ENCODE measurements at regions not wholly inside any gene's neighbourhood (a gene's known extent, or its start where the extent isn't known, plus 50 kb on each side); places are given as distances from the start of the nearest gene placed in this dataset.

GRCh38 chr5:160970605-160971191 is 118.7 kb upstream of the ATP10B start:
- H3K9me3 ChIP-seq = no peaks in the 10 kb centered on the region
- H3K27ac ChIP-seq = no peak overlapping the region
- TF ChIP-seq POLR2A (IDR thresholded peaks at IDR 0.05) (no peak), CTCF (IDR thresholded peaks at IDR 0.05) (no peak)

GRCh38 chr5:160969645-160970044 is 117.6 kb upstream of the ATP10B start:
- no peak for DNase-seq
- Histone ChIP-seq H3K27ac (no peak overlapping the region), H3K36me3 (no peaks in the 10 kb centered on the region), H3K9me3 (no peaks in the 10 kb centered on the region), H3K4me1 (no peaks in the 10 kb centered on the region), H3K4me3 (replicated peaks in 1 of 3) (no peak overlapping the region), H3K27me3 (no peaks in the 10 kb centered on the region)
- no peak for TF ChIP-seq CTCF (IDR thresholded peaks at IDR 0.05)
- no peak for TF ChIP-seq POLR2A (IDR thresholded peaks at IDR 0.05)
- intact Hi-C loops (cut with DNase I) = no loop called here

More at GRCh38 chr5:160970605-160971191, 118.7 kb upstream of the ATP10B start:
- intact Hi-C loops (cut with DNase I) = no loop called here
- Histone ChIP-seq H3K36me3 (no peaks in the 10 kb centered on the region), H3K4me1 (no peaks in the 10 kb centered on the region), H3K4me3 (replicated peaks in 1 of 3) (no peak overlapping the region), H3K27me3 (no peaks in the 10 kb centered on the region)
- 72 to 77% methylated on average over 1 of the region's 1 CpG for WGBS, 2 donors
- DNase-seq = no peak

DNA sequence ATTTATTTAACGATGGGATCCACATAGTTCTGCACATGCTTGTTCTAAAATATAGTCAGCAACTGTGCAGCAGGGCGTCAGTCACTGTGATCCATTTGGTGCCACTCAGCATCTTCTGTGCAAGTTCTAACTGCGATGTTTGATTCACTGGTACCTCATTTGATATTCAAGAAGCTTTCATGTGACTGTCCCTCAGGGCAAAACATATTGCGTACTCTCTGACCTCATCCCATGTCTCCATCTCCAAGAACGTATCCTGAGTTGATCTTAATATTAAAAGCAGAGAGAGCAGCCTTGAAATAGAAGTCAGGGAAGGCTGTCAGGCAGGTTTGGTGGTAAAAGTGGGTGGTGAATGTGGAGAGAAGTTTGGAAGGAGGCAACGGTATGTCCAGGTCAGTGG is 116.5 kb upstream of the ATP10B start:
- Histone ChIP-seq H3K9me3 (no peaks in the 10 kb centered on the region), H3K27ac (no peak overlapping the region), H3K4me3 (replicated peaks in 1 of 3) (no peak overlapping the region), H3K27me3 (no peaks in the 10 kb centered on the region), H3K36me3 (no peaks in the 10 kb centered on the region), H3K4me1 (no peaks in the 10 kb centered on the region)
- no peak for TF ChIP-seq CTCF (IDR thresholded peaks at IDR 0.05)
- TF ChIP-seq POLR2A (IDR thresholded peaks at IDR 0.05) = no peak
- intact Hi-C loops (cut with DNase I) = no loop called here
- WGBS, 2 donors = 87 to 88% methylated on average over 6 of the region's 6 CpGs
- no peak for DNase-seq

GRCh38 chr5:160966921-160967320 is 114.9 kb upstream of the ATP10B start:
- no peaks in the 10 kb centered on the region for H3K36me3 ChIP-seq
- H3K27me3 ChIP-seq = no peaks in the 10 kb centered on the region
- no peak overlapping the region for H3K27ac ChIP-seq
- no peaks in the 10 kb centered on the region for H3K4me1 ChIP-seq
- TF ChIP-seq CTCF (IDR thresholded peaks at IDR 0.05) = no peak
- TF ChIP-seq POLR2A (IDR thresholded peaks at IDR 0.05) = no peak
- WGBS, 2 donors = 73 to 86% methylated on average over 2 of the region's 2 CpGs
- H3K9me3 ChIP-seq = no peaks in the 10 kb centered on the region
- DNase-seq = no peak
- intact Hi-C loops (cut with DNase I) = no loop called here
- H3K4me3 ChIP-seq (replicated peaks in 1 of 3) = no peak overlapping the region

DNA sequence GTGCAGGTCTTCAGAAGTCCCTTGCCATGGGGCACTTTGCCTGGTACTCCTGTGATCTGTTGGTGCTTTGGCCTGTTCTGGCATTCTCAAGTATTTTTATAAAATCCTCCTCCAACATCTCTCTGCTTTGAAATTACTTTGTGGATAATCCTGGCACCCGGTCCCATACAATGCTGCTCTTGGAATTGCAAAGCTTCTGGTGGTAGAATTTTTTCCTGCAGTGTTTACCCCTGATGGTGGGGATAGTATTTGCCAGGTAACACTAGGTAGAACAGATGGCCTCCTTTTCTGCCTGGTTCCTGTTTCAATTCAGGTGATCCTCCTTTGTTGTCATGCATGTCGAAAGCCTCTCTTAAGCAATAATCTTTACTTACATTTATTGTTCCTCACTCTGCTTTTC is 109.8 kb upstream of the ATP10B start:
- intact Hi-C loops (cut with DNase I) = no loop called here
- Histone ChIP-seq H3K4me1 (peaks cover 0 to 4% of the 10 kb centered on the region in 2 donors), H3K27me3 (no peaks in the 10 kb centered on the region), H3K9me3 (no peaks in the 10 kb centered on the region), H3K36me3 (no peaks in the 10 kb centered on the region), H3K27ac (no peak overlapping the region), H3K4me3 (replicated peaks in 1 of 3) (no peak overlapping the region)
- no peak for DNase-seq
- 68 to 78% methylated on average over 2 of the region's 2 CpGs for WGBS, 2 donors
- TF ChIP-seq CTCF (IDR thresholded peaks at IDR 0.05) (no peak), POLR2A (IDR thresholded peaks at IDR 0.05) (no peak)
